Keratinocyte (primary cell): ENCODE measurements at regions not wholly inside any gene's neighbourhood (a gene's known extent, or its start where the extent isn't known, plus 50 kb on each side); places are given as distances from the start of the nearest gene placed in this dataset.

Source experiments
- DNase-seq: peaks from one replicate; pipeline ENCODE4 v3.0.0-alpha.2; 2011; ENCODE audit warnings: low read depth, missing footprints, low spot score
- FAIRE-seq: peaks from 2 replicates; lab custom pipeline; 2011; peaks lifted over from hg19 to GRCh38; lab: Jason Lieb, UNC
- H2AFZ ChIP-seq: 2 replicates; pipeline ENCODE4 v1.6.0; 2012; ENCODE audit warnings: low read length, control low read depth, inconsistent platforms; ENCODE audit not compliant: control insufficient read depth
- H3K27ac ChIP-seq: 2 replicates; pipeline ENCODE4 v1.5.1; 2011; ENCODE audit warnings: low read length; ENCODE audit not compliant: control insufficient read depth, insufficient read depth
- H3K27me3 ChIP-seq: 3 replicates; pipeline ENCODE4 v1.6.0; 2011; ENCODE audit warnings: low read length; ENCODE audit not compliant: control insufficient read depth, insufficient read depth; ENCODE audit errors: extremely low read depth
- H3K36me3 ChIP-seq, 2 experiments: 2 replicates in 1 of 2; 3 replicates in 1 of 2; pipeline ENCODE4 v1.5.1; 2011; ENCODE audit warnings: low read length in 2 of 2, mild to moderate bottlenecking in 1 of 2; ENCODE audit not compliant: control insufficient read depth in 2 of 2, insufficient read depth in 2 of 2; ENCODE audit errors: extremely low read depth in 1 of 2
- H3K4me1 ChIP-seq: 3 replicates; pipeline ENCODE4 v1.5.1; 2011; ENCODE audit warnings: low read length; ENCODE audit not compliant: control insufficient read depth, insufficient read depth; ENCODE audit errors: extremely low read depth
- H3K4me2 ChIP-seq: 3 replicates; pipeline ENCODE4 v1.6.0; 2011; ENCODE audit warnings: low read depth, low read length; ENCODE audit not compliant: control insufficient read depth, insufficient read depth; ENCODE audit errors: extremely low read depth
- H3K4me3 ChIP-seq, 3 experiments: fragments of 200-600 bp in 1 of 3; sonication (generic) in 1 of 3; 2 replicates in 2 of 3; 3 replicates in 1 of 3; pipeline ENCODE4 v1.5.1; 2011 to 2016; ENCODE audit warnings: low read length in 3 of 3, mild to moderate bottlenecking in 3 of 3, control low read depth in 2 of 3, inconsistent platforms in 1 of 3, low read depth in 1 of 3, mixed read lengths in 1 of 3, mixed run types in 1 of 3, moderate library complexity in 1 of 3; ENCODE audit not compliant: control insufficient read depth in 2 of 3, insufficient read depth in 2 of 3; ENCODE audit errors: extremely low read depth in 1 of 3
- H3K79me2 ChIP-seq: 2 replicates; pipeline ENCODE4 v1.6.0; 2012; ENCODE audit warnings: low read length; ENCODE audit not compliant: control insufficient read depth, insufficient read depth
- H3K9ac ChIP-seq: 3 replicates; pipeline ENCODE4 v1.6.0; 2011; ENCODE audit warnings: low read length; ENCODE audit not compliant: control insufficient read depth, insufficient read depth; ENCODE audit errors: extremely low read depth
- H3K9me1 ChIP-seq: 3 replicates; pipeline ENCODE4 v1.6.0; 2011; ENCODE audit warnings: low read length; ENCODE audit not compliant: control insufficient read depth, insufficient read depth; ENCODE audit errors: extremely low read depth
- H3K9me3 ChIP-seq: 2 replicates; pipeline ENCODE4 v1.5.1; 2012; ENCODE audit warnings: low read depth, low read length; ENCODE audit not compliant: control insufficient read depth
- H4K20me1 ChIP-seq: 3 replicates; pipeline ENCODE4 v1.6.0; 2011; ENCODE audit warnings: low read length; ENCODE audit not compliant: control insufficient read depth, insufficient read depth; ENCODE audit errors: extremely low read depth
- CTCF ChIP-seq, 3 experiments: IDR thresholded peaks in 1 of 3; conservative IDR thresholded peaks in 1 of 3; optimal IDR thresholded peaks in 1 of 3; 2 replicates in 2 of 3; 3 replicates in 1 of 3; pipeline versions ENCODE3 to v1.5.1; 2011; ENCODE audit warnings: low read length in 3 of 3, mild to moderate bottlenecking in 3 of 3, moderate library complexity in 2 of 3, control low read depth in 1 of 3, inconsistent platforms in 1 of 3; ENCODE audit not compliant: insufficient read depth in 2 of 3; ENCODE audit errors: extremely low read depth in 1 of 3
- EZH2 ChIP-seq: IDR thresholded peaks from one replicate; pipeline ENCODE4 v1.6.1; 2012; ENCODE audit warnings: inconsistent platforms, mild to moderate bottlenecking, low read length, moderate library complexity
- dilution Hi-C: fragments of 300-500 bp; cut with MboI; formaldehyde crosslinking; loops from one replicate; pipeline ENCODE4 v1.7.0; 2020; ENCODE audit warnings: low sequenced_read_pairs; ENCODE audit not compliant: extremely low pct_ligation_motif_present

GRCh38 chr22:48803171-48803947, 1024.3 kb downstream of the BRD1 start:
- no peaks in the 10 kb centered on the region for H3K4me1 ChIP-seq
- H3K36me3 ChIP-seq, result no peaks in the 10 kb centered on the region
- no peak for TF ChIP-seq CTCF (optimal IDR thresholded peaks at IDR 0.05 in 1 of 3, IDR thresholded peaks at IDR 0.05 in 1 of 3, conservative IDR thresholded peaks at IDR 0.05 in 1 of 3; ENCODE audit: extremely low read depth in 1 of 3, insufficient read depth in 2 of 3, low read length in 3 of 3)
- no peak for TF ChIP-seq EZH2
- H3K79me2 ChIP-seq, result no peaks in the 10 kb centered on the region
- no peak overlapping the region for H2AFZ ChIP-seq
- H3K27me3 ChIP-seq, result no peaks in the 10 kb centered on the region
- H3K9ac ChIP-seq, result no peak overlapping the region
- no peaks in the 10 kb centered on the region for H4K20me1 ChIP-seq
- no peak overlapping the region for H3K27ac ChIP-seq
- H3K9me1 ChIP-seq, result no peaks in the 10 kb centered on the region
- no peak for DNase-seq
- dilution Hi-C loops, result no loop called here
- H3K4me2 ChIP-seq, result no peak overlapping the region
- FAIRE-seq, result no peak
- peaks cover 40% of the 10 kb centered on the region for H3K9me3 ChIP-seq
- no peak overlapping the region for H3K4me3 ChIP-seq

- no peaks in the 10 kb centered on the region for H3K4me1 ChIP-seq
- dilution Hi-C loops, result no loop called here
- H3K9ac ChIP-seq, result no peak overlapping the region
- H3K4me3 ChIP-seq, result no peak overlapping the region
- no peaks in the 10 kb centered on the region for H3K36me3 ChIP-seq
- H3K9me1 ChIP-seq, result no peaks in the 10 kb centered on the region
- no peaks in the 10 kb centered on the region for H3K27me3 ChIP-seq
- no peaks in the 10 kb centered on the region for H3K79me2 ChIP-seq
- H4K20me1 ChIP-seq, result no peaks in the 10 kb centered on the region
- no peak for FAIRE-seq
- TF ChIP-seq EZH2, result no peak
- TF ChIP-seq CTCF (optimal IDR thresholded peaks at IDR 0.05 in 1 of 3, IDR thresholded peaks at IDR 0.05 in 1 of 3, conservative IDR thresholded peaks at IDR 0.05 in 1 of 3; ENCODE audit: extremely low read depth in 1 of 3, insufficient read depth in 2 of 3, low read length in 3 of 3), result no peak
- H2AFZ ChIP-seq, result no peak overlapping the region
- H3K9me3 ChIP-seq, result peaks cover 43% of the 10 kb centered on the region
- H3K4me2 ChIP-seq, result no peak overlapping the region
- no peak for DNase-seq
- H3K27ac ChIP-seq, result no peak overlapping the region
These were observed 1025.1 kb downstream of the BRD1 start for GRCh38 chr22:48802576-48802975.
